Calu3 (cell line): ENCODE measurements at regions not wholly inside any gene's neighbourhood (a gene's known extent, or its start where the extent isn't known, plus 50 kb on each side); places are given as distances from the start of the nearest gene placed in this dataset.

ENCODE experiments used
- BruUV-seq: library from RNA; stranded (reverse); fragments of 400-500 nt; replicated peaks from 2 replicates; lab custom pipeline; 2021; lab: Mats Ljungman, UMichigan
- CTCF ChIA-PET: fragments of 300-600 bp; sonication (Branson Sonifier 250); formaldehyde crosslinking; loops from one replicate; lab custom pipeline; 2022; ENCODE audit warnings: antibody characterized with exemption; lab: Charles Lee
- DNase-seq: peaks from one replicate; pipeline ENCODE4 v3.0.0; 2022
- H3K27ac Mint-ChIP-seq: one replicate; pipeline ENCODE4 v1.8.0; 2022; ENCODE audit warnings: mixed read lengths; ENCODE audit not compliant: unreplicated experiment
- H3K27me3 Mint-ChIP-seq: one replicate; pipeline ENCODE4 v1.8.0; 2022; ENCODE audit warnings: mixed read lengths; ENCODE audit not compliant: unreplicated experiment
- H3K36me3 Mint-ChIP-seq: one replicate; pipeline ENCODE4 v1.8.0; 2022; ENCODE audit warnings: mild to moderate bottlenecking, moderate library complexity, mixed read lengths; ENCODE audit not compliant: insufficient read depth, unreplicated experiment
- H3K4me1 Mint-ChIP-seq: one replicate; pipeline ENCODE4 v1.8.0; 2022; ENCODE audit warnings: mild to moderate bottlenecking, low read depth, mixed read lengths; ENCODE audit not compliant: unreplicated experiment
- H3K4me3 Mint-ChIP-seq: one replicate; pipeline ENCODE4 v1.8.0; 2022; ENCODE audit warnings: mild to moderate bottlenecking, low read depth, moderate library complexity, mixed read lengths; ENCODE audit not compliant: unreplicated experiment
- H3K9me3 Mint-ChIP-seq: one replicate; pipeline ENCODE4 v1.8.0; 2022; ENCODE audit warnings: low read depth, mixed read lengths; ENCODE audit not compliant: unreplicated experiment
- intact Hi-C: fragments of 100-400 bp; cut with micrococcal nuclease; formaldehyde crosslinking; loops from one replicate; pipeline ENCODE4 v1.10.0; 2022; ENCODE audit not compliant: unreplicated experiment
- TF ChIP-seq, protein P1 (sequence below): fragments of 200-600 bp; IDR thresholded peaks from one replicate; pipeline ENCODE4 v1.8.0; 2022; ENCODE audit warnings: antibody characterized with exemption; ENCODE audit not compliant: unreplicated experiment

- peaks cover 50% of the 10 kb centered on the region for H3K27me3 Mint-ChIP-seq
These were observed 110.8 kb upstream of the CADPS start for GRCh38 chr3:62986061-62986460.

GRCh38 chr3:62987721-62988120, 112.5 kb upstream of the CADPS start:
- intact Hi-C loops, result no loop called here
- no peak for DNase-seq
- no peak overlapping the region for H3K27ac Mint-ChIP-seq
- CTCF ChIA-PET, result no interaction called here
- H3K27me3 Mint-ChIP-seq, result peaks cover 37% of the 10 kb centered on the region
- BruUV-seq, result no TSS peak
- TF ChIP-seq, protein P1, sequence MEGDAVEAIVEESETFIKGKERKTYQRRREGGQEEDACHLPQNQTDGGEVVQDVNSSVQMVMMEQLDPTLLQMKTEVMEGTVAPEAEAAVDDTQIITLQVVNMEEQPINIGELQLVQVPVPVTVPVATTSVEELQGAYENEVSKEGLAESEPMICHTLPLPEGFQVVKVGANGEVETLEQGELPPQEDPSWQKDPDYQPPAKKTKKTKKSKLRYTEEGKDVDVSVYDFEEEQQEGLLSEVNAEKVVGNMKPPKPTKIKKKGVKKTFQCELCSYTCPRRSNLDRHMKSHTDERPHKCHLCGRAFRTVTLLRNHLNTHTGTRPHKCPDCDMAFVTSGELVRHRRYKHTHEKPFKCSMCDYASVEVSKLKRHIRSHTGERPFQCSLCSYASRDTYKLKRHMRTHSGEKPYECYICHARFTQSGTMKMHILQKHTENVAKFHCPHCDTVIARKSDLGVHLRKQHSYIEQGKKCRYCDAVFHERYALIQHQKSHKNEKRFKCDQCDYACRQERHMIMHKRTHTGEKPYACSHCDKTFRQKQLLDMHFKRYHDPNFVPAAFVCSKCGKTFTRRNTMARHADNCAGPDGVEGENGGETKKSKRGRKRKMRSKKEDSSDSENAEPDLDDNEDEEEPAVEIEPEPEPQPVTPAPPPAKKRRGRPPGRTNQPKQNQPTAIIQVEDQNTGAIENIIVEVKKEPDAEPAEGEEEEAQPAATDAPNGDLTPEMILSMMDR, result no peak
- H3K9me3 Mint-ChIP-seq, result no peaks in the 10 kb centered on the region
- no peaks in the 10 kb centered on the region for H3K36me3 Mint-ChIP-seq
- H3K4me1 Mint-ChIP-seq, result no peaks in the 10 kb centered on the region
- H3K4me3 Mint-ChIP-seq, result no peak overlapping the region

More at GRCh38 chr3:62986061-62986460, 110.8 kb upstream of the CADPS start:
- H3K9me3 Mint-ChIP-seq, result no peaks in the 10 kb centered on the region
- no peak overlapping the region for H3K4me3 Mint-ChIP-seq
- no peaks in the 10 kb centered on the region for H3K36me3 Mint-ChIP-seq
- H3K27ac Mint-ChIP-seq, result no peak overlapping the region
- intact Hi-C loops, result no loop called here
- no TSS peak for BruUV-seq
- no peak for DNase-seq
- CTCF ChIA-PET, result no interaction called here
- TF ChIP-seq, protein P1, result no peak
- H3K4me1 Mint-ChIP-seq, result no peaks in the 10 kb centered on the region

- peaks cover 28% of the 10 kb centered on the region for H3K27me3 Mint-ChIP-seq
- CTCF ChIA-PET, result no interaction called here
- H3K36me3 Mint-ChIP-seq, result no peaks in the 10 kb centered on the region
- H3K4me1 Mint-ChIP-seq, result no peaks in the 10 kb centered on the region
- H3K9me3 Mint-ChIP-seq, result no peaks in the 10 kb centered on the region
- BruUV-seq, result no TSS peak
- H3K4me3 Mint-ChIP-seq, result no peak overlapping the region
- DNase-seq, result no peak
- intact Hi-C loops, result loop anchor here (10.0 kb wide), 1 partner anchor 116 kb away; the partner anchor contains the start of gene CADPS
- H3K27ac Mint-ChIP-seq, result no peak overlapping the region
- TF ChIP-seq, protein P1, result no peak
These were observed 115.6 kb upstream of the CADPS start for GRCh38 chr3:62990704-62991413.

DNA sequence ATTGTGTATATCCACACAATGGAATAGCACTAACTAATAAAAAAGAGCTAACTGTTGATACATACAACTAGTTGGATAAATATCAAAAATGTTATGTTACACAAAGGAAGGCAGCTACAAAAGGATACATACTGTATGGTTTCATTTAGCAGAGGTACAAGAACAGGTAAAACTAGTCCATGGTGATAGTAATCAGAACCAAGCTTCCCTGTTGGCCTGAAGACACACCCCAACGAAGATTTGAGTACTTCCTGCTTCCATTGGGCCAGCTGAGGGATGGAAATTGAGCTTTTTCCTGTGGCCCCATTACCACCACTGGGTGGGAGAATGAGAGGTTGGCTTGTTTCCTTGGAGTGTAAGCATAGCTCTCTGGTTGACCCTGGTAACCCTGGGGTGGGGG, 117.3 kb upstream of the CADPS start:
- TF ChIP-seq, protein P1, result no peak
- CTCF ChIA-PET, result no interaction called here
- no peaks in the 10 kb centered on the region for H3K4me1 Mint-ChIP-seq
- no TSS peak for BruUV-seq
- no peak overlapping the region for H3K4me3 Mint-ChIP-seq
- H3K27me3 Mint-ChIP-seq, result peaks cover 19% of the 10 kb centered on the region
- no peak overlapping the region for H3K27ac Mint-ChIP-seq
- no peaks in the 10 kb centered on the region for H3K9me3 Mint-ChIP-seq
- intact Hi-C loops, result loop anchor here (10.0 kb wide), 1 partner anchor 118 kb away; the partner anchor contains the start of gene CADPS
- no peaks in the 10 kb centered on the region for H3K36me3 Mint-ChIP-seq
- no peak for DNase-seq
